ENCODE measurements at regions not wholly inside any gene's neighbourhood (a gene's known extent, or its start where the extent isn't known, plus 50 kb on each side); places are given as distances from the start of the nearest gene placed in this dataset.
"Not testable (repeated sequence)": the region's sequence is repeated elsewhere in the genome, so short reads cannot be mapped to it uniquely, and the experiment has no call there.

- ChIA-PET CTCF (no interaction called here), POLR2A (no interaction called here)
- Histone ChIP-seq H3K27ac (ENCODE audit: insufficient read depth in 1 of 2, low read depth in 1 of 2, low read length in 2 of 2, poor library complexity in 1 of 2, severe bottlenecking in 2 of 2) (no peak overlapping the region), H3K9me3 (ENCODE audit: control extremely low read depth in 1 of 5, control insufficient read depth in 4 of 5, insufficient read depth in 2 of 5, low read depth in 1 of 5, low read length in 4 of 5) (no peaks in the 10 kb centered on the region), H3K4me1 (ENCODE audit: control extremely low read depth in 1 of 4, control insufficient read depth in 4 of 4, insufficient read depth in 4 of 4, low read length in 3 of 4) (no peaks in the 10 kb centered on the region), H3K27me3 (replicated peaks in 2 of 5; ENCODE audit: control insufficient read depth in 4 of 5, insufficient read depth in 5 of 5, low read length in 4 of 5) (no peaks in the 10 kb centered on the region), H3K36me3 (ENCODE audit: control insufficient read depth in 4 of 4, insufficient read depth in 4 of 4, low read length in 3 of 4) (no peaks in the 10 kb centered on the region), H3K4me3 (ENCODE audit: control insufficient read depth in 1 of 7, extremely low read depth in 1 of 7, insufficient read depth in 4 of 7, low read depth in 2 of 7, low read length in 6 of 7) (no peak overlapping the region)
- 86% methylated on average over 1 of the region's 1 CpG for whole genome bisulfite sequencing (ENCODE audit: insufficient coverage)
- DNase-seq = no peak
These were observed 637.8 kb upstream of the CHAC2 start for GRCh38 chr2:53129851-53130250.

GRCh38 chr2:53127061-53127650, 640.4 kb upstream of the CHAC2 start:
- CTCF ChIA-PET = no interaction called here

GRCh38 chr2:53114991-53115390, 652.6 kb upstream of the CHAC2 start:
- Histone ChIP-seq H3K36me3 (ENCODE audit: control insufficient read depth in 4 of 4, insufficient read depth in 4 of 4, low read length in 3 of 4) (no peaks in the 10 kb centered on the region), H3K9me3 (ENCODE audit: control extremely low read depth in 1 of 5, control insufficient read depth in 4 of 5, insufficient read depth in 2 of 5, low read depth in 1 of 5, low read length in 4 of 5) (peaks cover 0 to 3% (median 0%) of the 10 kb centered on the region in 5 experiments), H3K27ac (ENCODE audit: insufficient read depth in 1 of 2, low read depth in 1 of 2, low read length in 2 of 2, poor library complexity in 1 of 2, severe bottlenecking in 2 of 2) (no peak overlapping the region), H3K4me3 (ENCODE audit: control insufficient read depth in 1 of 7, extremely low read depth in 1 of 7, insufficient read depth in 4 of 7, low read depth in 2 of 7, low read length in 6 of 7) (no peak overlapping the region), H3K27me3 (replicated peaks in 2 of 5; ENCODE audit: control insufficient read depth in 4 of 5, insufficient read depth in 5 of 5, low read length in 4 of 5) (no peaks in the 10 kb centered on the region), H3K4me1 (ENCODE audit: control extremely low read depth in 1 of 4, control insufficient read depth in 4 of 4, insufficient read depth in 4 of 4, low read length in 3 of 4) (no peaks in the 10 kb centered on the region)
- CTCF ChIA-PET = no interaction called here
- POLR2A ChIA-PET = no interaction called here
- no CpG with 5 or more reads among the region's 1 CpG for WGBS (ENCODE audit: insufficient coverage)
- DNase-seq = no peak

More at GRCh38 chr2:53127061-53127650, 640.4 kb upstream of the CHAC2 start:
- WGBS (ENCODE audit: insufficient coverage) = 91% methylated on average over 5 of the region's 5 CpGs
- no peak for DNase-seq
- no peak overlapping the region for H3K4me3 ChIP-seq (ENCODE audit: control insufficient read depth in 1 of 7, extremely low read depth in 1 of 7, insufficient read depth in 4 of 7, low read depth in 2 of 7, low read length in 6 of 7)
- no peaks in the 10 kb centered on the region for H3K4me1 ChIP-seq (ENCODE audit: control extremely low read depth in 1 of 4, control insufficient read depth in 4 of 4, insufficient read depth in 4 of 4, low read length in 3 of 4)
- no peaks in the 10 kb centered on the region for H3K9me3 ChIP-seq (ENCODE audit: control extremely low read depth in 1 of 5, control insufficient read depth in 4 of 5, insufficient read depth in 2 of 5, low read depth in 1 of 5, low read length in 4 of 5)
- H3K36me3 ChIP-seq (ENCODE audit: control insufficient read depth in 4 of 4, insufficient read depth in 4 of 4, low read length in 3 of 4) = no peaks in the 10 kb centered on the region
- no peak overlapping the region for H3K27ac ChIP-seq (ENCODE audit: insufficient read depth in 1 of 2, low read depth in 1 of 2, low read length in 2 of 2, poor library complexity in 1 of 2, severe bottlenecking in 2 of 2)
- no peaks in the 10 kb centered on the region for H3K27me3 ChIP-seq (replicated peaks in 2 of 5; ENCODE audit: control insufficient read depth in 4 of 5, insufficient read depth in 5 of 5, low read length in 4 of 5)
- POLR2A ChIA-PET = no interaction called here

- ChIA-PET POLR2A (no interaction called here), CTCF (no interaction called here)
- no peak for DNase-seq
- Histone ChIP-seq H3K36me3 (ENCODE audit: control insufficient read depth in 4 of 4, insufficient read depth in 4 of 4, low read length in 3 of 4) (no peaks in the 10 kb centered on the region), H3K27me3 (replicated peaks in 2 of 5; ENCODE audit: control insufficient read depth in 4 of 5, insufficient read depth in 5 of 5, low read length in 4 of 5) (no peaks in the 10 kb centered on the region), H3K4me3 (ENCODE audit: control insufficient read depth in 1 of 7, extremely low read depth in 1 of 7, insufficient read depth in 4 of 7, low read depth in 2 of 7, low read length in 6 of 7) (no peak overlapping the region), H3K9me3 (ENCODE audit: control extremely low read depth in 1 of 5, control insufficient read depth in 4 of 5, insufficient read depth in 2 of 5, low read depth in 1 of 5, low read length in 4 of 5) (peaks cover 0 to 3% (median 0%) of the 10 kb centered on the region in 5 experiments), H3K4me1 (ENCODE audit: control extremely low read depth in 1 of 4, control insufficient read depth in 4 of 4, insufficient read depth in 4 of 4, low read length in 3 of 4) (no peaks in the 10 kb centered on the region), H3K27ac (ENCODE audit: insufficient read depth in 1 of 2, low read depth in 1 of 2, low read length in 2 of 2, poor library complexity in 1 of 2, severe bottlenecking in 2 of 2) (no peak overlapping the region)
- whole genome bisulfite sequencing (ENCODE audit: insufficient coverage) = no CpG with 5 or more reads among the region's 2 CpGs
These were observed 653.0 kb upstream of the CHAC2 start for GRCh38 chr2:53114582-53114981.

GRCh38 chr2:53112408-53112807, 655.2 kb upstream of the CHAC2 start:
- 83% methylated on average over 3 of the region's 9 CpGs for WGBS (ENCODE audit: insufficient coverage)
- H3K36me3 ChIP-seq (ENCODE audit: control insufficient read depth in 4 of 4, insufficient read depth in 4 of 4, low read length in 3 of 4); POLR2A ChIA-PET; H3K4me1 ChIP-seq (ENCODE audit: control extremely low read depth in 1 of 4, control insufficient read depth in 4 of 4, insufficient read depth in 4 of 4, low read length in 3 of 4); CTCF ChIA-PET; H3K27ac ChIP-seq (ENCODE audit: insufficient read depth in 1 of 2, low read depth in 1 of 2, low read length in 2 of 2, poor library complexity in 1 of 2, severe bottlenecking in 2 of 2); H3K4me3 ChIP-seq (ENCODE audit: control insufficient read depth in 1 of 7, extremely low read depth in 1 of 7, insufficient read depth in 4 of 7, low read depth in 2 of 7, low read length in 6 of 7); H3K27me3 ChIP-seq (replicated peaks in 2 of 5; ENCODE audit: control insufficient read depth in 4 of 5, insufficient read depth in 5 of 5, low read length in 4 of 5); H3K9me3 ChIP-seq (ENCODE audit: control extremely low read depth in 1 of 5, control insufficient read depth in 4 of 5, insufficient read depth in 2 of 5, low read depth in 1 of 5, low read length in 4 of 5); DNase-seq: not testable (repeated sequence)

- DNase-seq = no peak
- ChIA-PET CTCF (no interaction called here), POLR2A (no interaction called here)
- Histone ChIP-seq H3K27ac (ENCODE audit: insufficient read depth in 1 of 2, low read depth in 1 of 2, low read length in 2 of 2, poor library complexity in 1 of 2, severe bottlenecking in 2 of 2) (no peak overlapping the region), H3K27me3 (replicated peaks in 2 of 5; ENCODE audit: control insufficient read depth in 4 of 5, insufficient read depth in 5 of 5, low read length in 4 of 5) (no peaks in the 10 kb centered on the region), H3K4me1 (ENCODE audit: control extremely low read depth in 1 of 4, control insufficient read depth in 4 of 4, insufficient read depth in 4 of 4, low read length in 3 of 4) (no peaks in the 10 kb centered on the region), H3K36me3 (ENCODE audit: control insufficient read depth in 4 of 4, insufficient read depth in 4 of 4, low read length in 3 of 4) (no peaks in the 10 kb centered on the region), H3K4me3 (ENCODE audit: control insufficient read depth in 1 of 7, extremely low read depth in 1 of 7, insufficient read depth in 4 of 7, low read depth in 2 of 7, low read length in 6 of 7) (no peak overlapping the region), H3K9me3 (ENCODE audit: control extremely low read depth in 1 of 5, control insufficient read depth in 4 of 5, insufficient read depth in 2 of 5, low read depth in 1 of 5, low read length in 4 of 5) (peaks cover 0 to 2% (median 0%) of the 10 kb centered on the region in 5 experiments)
- 73% methylated on average over 2 of the region's 3 CpGs for WGBS (ENCODE audit: insufficient coverage)
These were observed 656.2 kb upstream of the CHAC2 start for GRCh38 chr2:53111406-53111805.

- POLR2A ChIA-PET = no interaction called here
- Histone ChIP-seq H3K27me3 (replicated peaks in 2 of 5; ENCODE audit: control insufficient read depth in 4 of 5, insufficient read depth in 5 of 5, low read length in 4 of 5) (no peaks in the 10 kb centered on the region), H3K9me3 (ENCODE audit: control extremely low read depth in 1 of 5, control insufficient read depth in 4 of 5, insufficient read depth in 2 of 5, low read depth in 1 of 5, low read length in 4 of 5) (peaks cover 0 to 2% (median 0%) of the 10 kb centered on the region in 5 experiments), H3K4me1 (ENCODE audit: control extremely low read depth in 1 of 4, control insufficient read depth in 4 of 4, insufficient read depth in 4 of 4, low read length in 3 of 4) (no peaks in the 10 kb centered on the region), H3K36me3 (ENCODE audit: control insufficient read depth in 4 of 4, insufficient read depth in 4 of 4, low read length in 3 of 4) (no peaks in the 10 kb centered on the region), H3K27ac (ENCODE audit: insufficient read depth in 1 of 2, low read depth in 1 of 2, low read length in 2 of 2, poor library complexity in 1 of 2, severe bottlenecking in 2 of 2) (no peak overlapping the region), H3K4me3 (ENCODE audit: control insufficient read depth in 1 of 7, extremely low read depth in 1 of 7, insufficient read depth in 4 of 7, low read depth in 2 of 7, low read length in 6 of 7) (no peak overlapping the region)
- WGBS (ENCODE audit: insufficient coverage) = 80% methylated on average over 1 of the region's 1 CpG
- no peak for DNase-seq
- CTCF ChIA-PET = no interaction called here
These were observed 656.6 kb upstream of the CHAC2 start for GRCh38 chr2:53111004-53111403.

All from common myeloid progenitor, CD34-positive (primary cell).